DND-41 (cell line): ENCODE measurements at regions not wholly inside any gene's neighbourhood (a gene's known extent, or its start where the extent isn't known, plus 50 kb on each side); places are given as distances from the start of the nearest gene placed in this dataset.

Experiments
- ATAC-seq: fragments of 200-7000 bp; cut with Tn5 transposase; 3 replicates; pipeline ENCODE4 v1.9.1; 2021; ENCODE audit warnings: low read depth; ENCODE audit not compliant: insufficient read depth
- DNase-seq: peaks from one replicate; pipeline ENCODE4 v3.0.0-alpha.2; 2020
- H2AFZ ChIP-seq: 2 replicates; pipeline ENCODE4 v1.6.0; 2012; ENCODE audit warnings: low read depth, low read length
- H3K27ac ChIP-seq: 2 replicates; pipeline ENCODE4 v1.5.1; 2012; ENCODE audit warnings: low read length, inconsistent platforms
- H3K27me3 ChIP-seq: fragments of 200-600 bp; sonication (generic); 2 replicates; pipeline ENCODE4 v1.6.0; 2012; ENCODE audit warnings: low read length, mild to moderate bottlenecking, inconsistent platforms; ENCODE audit not compliant: insufficient read depth, poor library complexity
- H3K36me3 ChIP-seq: 2 replicates; pipeline ENCODE4 v1.5.1; 2012; ENCODE audit warnings: low read length, inconsistent platforms; ENCODE audit not compliant: insufficient read depth
- H3K4me1 ChIP-seq: 2 replicates; pipeline ENCODE4 v1.5.1; 2012; ENCODE audit warnings: mild to moderate bottlenecking, low read length; ENCODE audit not compliant: insufficient read depth
- H3K4me2 ChIP-seq: 2 replicates; pipeline ENCODE4 v1.6.0; 2012; ENCODE audit warnings: mild to moderate bottlenecking, moderate library complexity, low read length, inconsistent platforms; ENCODE audit not compliant: insufficient read depth
- H3K4me3 ChIP-seq, 2 experiments: fragments of 200-600 bp in 1 of 2; shearing (Covaris generic) in 1 of 2; 2 replicates each; pipeline ENCODE4 v1.5.1; 2012 to 2016; ENCODE audit warnings: inconsistent platforms in 2 of 2, low read length in 2 of 2, mild to moderate bottlenecking in 2 of 2, low read depth in 1 of 2, moderate library complexity in 1 of 2
- H3K79me2 ChIP-seq: 2 replicates; pipeline ENCODE4 v1.6.0; 2012; ENCODE audit warnings: low read length, inconsistent platforms; ENCODE audit not compliant: insufficient read depth
- H3K9ac ChIP-seq: 2 replicates; pipeline ENCODE4 v1.6.0; 2012; ENCODE audit warnings: low read depth, mild to moderate bottlenecking, inconsistent platforms, low read length, moderate library complexity
- H3K9me3 ChIP-seq: 2 replicates; pipeline ENCODE4 v1.5.1; 2012; ENCODE audit warnings: low read length, moderate library complexity, mild to moderate bottlenecking, inconsistent platforms; ENCODE audit not compliant: insufficient read depth, severe bottlenecking
- H4K20me1 ChIP-seq: 2 replicates; pipeline ENCODE4 v1.6.0; 2012; ENCODE audit warnings: low read length; ENCODE audit not compliant: insufficient read depth
- EZH2 ChIP-seq: IDR thresholded peaks from 3 replicates; pipeline ENCODE4 v1.6.1; 2012; ENCODE audit warnings: borderline replicate concordance, low read depth, mild to moderate bottlenecking, moderate library complexity, low read length, inconsistent platforms; ENCODE audit not compliant: severe bottlenecking
- TF ChIP-seq, protein P1 (sequence below): IDR thresholded peaks from 2 replicates; pipeline ENCODE4 v1.5.1; 2012; ENCODE audit warnings: borderline replicate concordance, low read length, moderate library complexity, mild to moderate bottlenecking; ENCODE audit not compliant: poor library complexity, severe bottlenecking; ENCODE audit errors: extremely low read depth

- Histone ChIP-seq H2AFZ (no peak overlapping the region), H3K36me3 (no peaks in the 10 kb centered on the region), H3K4me1 (no peaks in the 10 kb centered on the region), H3K4me2 (no peak overlapping the region), H4K20me1 (no peaks in the 10 kb centered on the region), H3K27me3 (no peaks in the 10 kb centered on the region), H3K79me2 (no peaks in the 10 kb centered on the region), H3K9ac (no peak overlapping the region), H3K27ac (no peak overlapping the region), H3K4me3 (no peak overlapping the region), H3K9me3 (no peaks in the 10 kb centered on the region)
- no peak for TF ChIP-seq EZH2
- TF ChIP-seq, protein P1, sequence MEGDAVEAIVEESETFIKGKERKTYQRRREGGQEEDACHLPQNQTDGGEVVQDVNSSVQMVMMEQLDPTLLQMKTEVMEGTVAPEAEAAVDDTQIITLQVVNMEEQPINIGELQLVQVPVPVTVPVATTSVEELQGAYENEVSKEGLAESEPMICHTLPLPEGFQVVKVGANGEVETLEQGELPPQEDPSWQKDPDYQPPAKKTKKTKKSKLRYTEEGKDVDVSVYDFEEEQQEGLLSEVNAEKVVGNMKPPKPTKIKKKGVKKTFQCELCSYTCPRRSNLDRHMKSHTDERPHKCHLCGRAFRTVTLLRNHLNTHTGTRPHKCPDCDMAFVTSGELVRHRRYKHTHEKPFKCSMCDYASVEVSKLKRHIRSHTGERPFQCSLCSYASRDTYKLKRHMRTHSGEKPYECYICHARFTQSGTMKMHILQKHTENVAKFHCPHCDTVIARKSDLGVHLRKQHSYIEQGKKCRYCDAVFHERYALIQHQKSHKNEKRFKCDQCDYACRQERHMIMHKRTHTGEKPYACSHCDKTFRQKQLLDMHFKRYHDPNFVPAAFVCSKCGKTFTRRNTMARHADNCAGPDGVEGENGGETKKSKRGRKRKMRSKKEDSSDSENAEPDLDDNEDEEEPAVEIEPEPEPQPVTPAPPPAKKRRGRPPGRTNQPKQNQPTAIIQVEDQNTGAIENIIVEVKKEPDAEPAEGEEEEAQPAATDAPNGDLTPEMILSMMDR, result no peak
- no peak for DNase-seq
- no peak for ATAC-seq
Measured at GRCh38 chr16:79918916-79919315, 318.4 kb upstream of the MAF start.

DNA sequence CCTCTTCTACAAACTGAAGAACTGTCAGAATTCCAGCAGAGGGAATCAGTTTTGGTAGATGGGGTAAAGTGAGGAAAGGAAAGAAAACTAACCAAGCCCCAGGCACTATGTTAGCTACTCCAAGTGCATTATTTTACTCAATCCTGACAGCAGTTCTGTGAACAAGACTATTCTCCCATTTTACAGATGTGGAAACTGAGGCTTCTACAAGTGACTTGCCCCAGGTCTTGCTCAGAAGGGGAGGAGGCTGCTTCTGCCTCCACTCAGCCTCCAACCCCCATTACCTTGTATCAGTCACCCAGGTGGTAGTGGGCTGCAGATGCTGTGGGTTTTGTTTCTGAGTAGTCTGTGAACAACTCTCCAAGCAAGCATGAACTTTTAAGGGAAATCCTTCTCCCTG is 315.2 kb upstream of the MAF start:
- H3K27ac ChIP-seq, result no peak overlapping the region
- no peaks in the 10 kb centered on the region for H3K9me3 ChIP-seq
- no peak overlapping the region for H3K4me3 ChIP-seq
- no peaks in the 10 kb centered on the region for H3K79me2 ChIP-seq
- ATAC-seq (no peak), DNase-seq (no peak)
- H2AFZ ChIP-seq, result no peak overlapping the region
- H3K9ac ChIP-seq, result no peak overlapping the region
- no peak overlapping the region for H3K4me2 ChIP-seq
- H3K4me1 ChIP-seq, result no peaks in the 10 kb centered on the region
- TF ChIP-seq EZH2, result no peak
- TF ChIP-seq, protein P1, result no peak
- H3K27me3 ChIP-seq, result no peaks in the 10 kb centered on the region
- no peaks in the 10 kb centered on the region for H4K20me1 ChIP-seq
- H3K36me3 ChIP-seq, result no peaks in the 10 kb centered on the region

GRCh38 chr16:79914961-79915720 is 314.6 kb upstream of the MAF start:
- Histone ChIP-seq H3K27ac (no peak overlapping the region), H4K20me1 (no peaks in the 10 kb centered on the region), H2AFZ (no peak overlapping the region), H3K4me1 (no peaks in the 10 kb centered on the region), H3K36me3 (no peaks in the 10 kb centered on the region), H3K9ac (no peak overlapping the region), H3K27me3 (no peaks in the 10 kb centered on the region), H3K9me3 (no peaks in the 10 kb centered on the region), H3K79me2 (no peaks in the 10 kb centered on the region), H3K4me2 (no peak overlapping the region), H3K4me3 (no peak overlapping the region)
- DNase-seq (no peak), ATAC-seq (no peak)
- TF ChIP-seq EZH2, result no peak
- TF ChIP-seq, protein P1, result no peak
